ENCODE measurements at regions not wholly inside any gene's neighbourhood (a gene's known extent, or its start where the extent isn't known, plus 50 kb on each side); places are given as distances from the start of the nearest gene placed in this dataset.
"Not testable (repeated sequence)": the region's sequence is repeated elsewhere in the genome, so short reads cannot be mapped to it uniquely, and the experiment has no call there.

DNA sequence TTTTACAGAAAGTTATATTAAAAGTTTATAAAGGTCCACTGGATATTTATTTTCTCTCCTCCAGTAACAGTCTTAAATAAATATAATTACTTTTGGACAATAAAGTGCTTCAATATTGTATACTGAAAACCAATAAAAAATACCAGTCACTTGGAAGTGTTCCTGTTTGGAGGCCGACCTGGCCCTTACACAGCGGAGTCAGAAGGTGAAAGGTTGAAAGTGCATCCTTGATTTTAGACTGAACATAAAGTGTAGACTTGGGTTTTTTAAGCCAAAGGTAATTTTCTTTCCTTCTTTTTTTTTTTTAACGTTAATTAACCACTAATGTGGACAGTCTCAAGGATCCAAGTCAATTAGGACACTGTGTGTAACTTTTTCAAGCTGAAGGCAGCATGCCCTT is 152.3 kb upstream of the TBX18 start:
- no peak for DNase-seq

DNA sequence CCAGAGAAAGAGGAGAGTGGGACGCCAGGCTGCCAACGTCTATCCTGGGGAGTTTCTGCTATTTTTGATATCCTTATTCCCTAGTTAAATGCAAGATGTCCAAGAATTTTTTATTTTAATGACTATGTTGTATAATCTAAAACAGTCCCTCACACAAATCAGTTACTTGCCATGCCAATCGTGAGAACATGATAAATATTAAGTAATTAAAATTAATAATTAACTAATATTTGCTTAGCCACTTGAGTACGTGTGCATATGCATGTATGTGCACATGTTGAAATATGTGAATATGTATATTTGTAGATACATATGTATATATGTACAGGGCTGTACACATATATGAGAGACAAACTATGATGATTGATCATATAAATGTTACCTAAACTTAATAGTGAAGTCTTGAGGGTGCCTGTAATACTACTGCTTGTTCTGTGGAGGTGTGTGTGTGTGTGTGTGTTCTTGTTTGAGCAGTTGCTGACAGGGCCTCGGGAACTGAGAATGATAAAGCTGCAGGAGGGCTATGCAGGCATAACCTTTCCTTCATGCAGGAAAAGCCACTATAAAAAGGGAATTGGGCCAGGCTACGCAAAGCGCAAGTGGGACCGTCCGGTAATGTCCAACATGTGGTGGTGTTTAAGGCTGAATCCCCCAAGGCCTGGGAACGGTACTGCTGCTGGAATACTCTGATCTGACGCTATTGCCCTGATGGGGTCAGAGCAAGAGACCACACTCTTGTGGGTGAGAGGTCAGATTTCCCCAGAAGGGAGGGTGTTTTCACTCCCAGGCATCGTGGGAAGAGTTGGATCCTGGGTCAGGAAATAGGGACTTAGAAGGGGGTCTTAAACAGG is 148.3 kb upstream of the TBX18 start:
- no peak for DNase-seq

DNA sequence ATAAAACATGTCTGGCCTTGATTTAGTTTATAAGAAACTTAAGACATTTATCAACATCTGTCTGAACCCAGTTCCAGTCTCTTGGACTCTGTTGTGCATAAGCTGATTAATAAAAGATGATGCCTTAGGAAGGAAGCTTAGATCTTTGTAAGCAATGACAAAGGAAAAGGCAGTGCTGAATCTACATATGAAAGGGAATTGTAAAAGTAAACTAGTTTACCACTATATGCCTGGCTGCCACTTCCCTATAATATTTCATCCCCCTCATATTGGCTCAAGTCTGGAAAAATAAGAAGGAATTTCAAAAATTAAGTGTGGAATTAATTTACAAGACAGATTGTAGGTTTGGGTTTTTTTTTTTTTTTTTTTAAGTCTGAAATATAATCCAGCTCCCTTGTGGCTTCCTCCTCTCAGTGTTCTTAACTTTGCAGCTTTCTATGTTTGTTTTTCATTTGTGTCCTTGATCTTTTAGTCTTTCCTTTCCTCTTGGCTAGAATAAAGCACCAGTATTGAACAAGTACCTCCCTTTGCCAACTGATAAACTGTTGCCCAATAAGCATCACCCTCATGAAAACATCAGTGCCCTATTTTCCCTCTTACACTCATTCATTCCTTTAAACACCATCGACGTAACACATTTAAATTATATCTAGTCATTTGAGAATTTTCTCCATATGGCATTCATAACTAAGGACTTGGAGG is 146.7 kb upstream of the TBX18 start:
- DNase-seq = no peak

DNA sequence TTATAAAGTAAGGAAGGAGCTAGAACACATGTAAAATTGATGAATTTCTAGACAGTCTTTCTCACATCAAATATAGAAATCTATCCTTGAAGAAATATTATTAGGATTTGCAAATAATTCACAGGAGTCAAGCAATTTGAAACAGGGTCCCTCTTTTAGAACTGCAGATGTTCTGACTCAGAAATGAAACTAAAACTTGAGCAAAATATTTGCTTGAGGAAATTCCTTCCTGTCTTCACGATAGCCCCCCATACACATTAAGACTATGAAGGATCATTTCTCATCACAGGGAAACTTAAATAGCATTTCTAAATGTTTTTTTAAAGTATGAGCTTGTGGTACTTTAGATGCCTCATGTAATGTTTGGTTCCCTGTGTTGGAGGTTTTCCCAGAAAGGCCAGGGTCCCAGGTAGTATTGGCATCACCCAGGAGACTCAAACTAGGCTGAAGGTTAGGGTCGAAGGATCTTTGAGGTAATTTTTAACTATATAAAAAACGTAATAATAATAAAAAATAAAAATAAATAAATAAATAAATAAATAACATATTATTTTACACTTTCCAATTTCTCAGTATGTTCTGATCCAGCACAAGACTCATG is 144.0 kb upstream of the TBX18 start:
- DNase-seq = no peak

DNA sequence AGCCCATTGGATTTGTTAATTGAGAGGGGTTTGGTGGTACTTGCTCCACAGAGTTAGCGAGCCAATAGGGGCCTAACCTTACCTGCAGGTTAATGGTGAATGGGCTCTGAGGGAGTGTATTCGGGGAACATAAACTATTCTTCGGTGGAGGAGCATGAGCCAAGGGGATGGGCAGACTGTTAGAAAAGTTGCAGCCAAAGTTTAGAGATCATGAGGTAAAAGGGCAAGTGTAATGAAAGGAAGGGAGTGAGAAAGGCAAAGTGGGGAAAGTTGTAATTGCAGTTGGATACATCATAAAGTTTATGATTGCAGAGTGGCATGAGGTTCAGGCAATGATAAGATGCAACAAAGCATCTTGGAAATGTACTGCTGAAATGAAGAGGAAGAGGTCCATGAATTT is 142.1 kb upstream of the TBX18 start:
- DNase-seq = no peak

DNA sequence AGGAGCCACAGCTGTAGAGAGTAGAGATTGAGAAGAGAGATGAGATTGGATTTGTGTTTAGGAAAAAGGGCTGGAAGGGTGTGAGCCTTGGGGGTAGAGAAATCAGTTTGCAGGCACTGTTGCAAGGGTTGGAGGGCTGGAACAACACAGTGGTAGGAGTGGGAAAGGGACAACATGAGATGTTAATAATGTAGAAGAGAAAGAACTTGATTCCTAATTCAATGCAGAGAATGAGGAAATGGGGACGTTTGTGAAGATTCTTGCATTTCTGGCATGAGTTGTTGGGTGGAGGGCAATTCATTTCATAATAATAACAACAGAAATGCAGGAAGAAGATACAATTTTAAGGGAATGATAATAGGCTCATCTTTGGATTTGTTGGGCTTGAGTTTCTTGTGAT is 141.4 kb upstream of the TBX18 start:
- DNase-seq = no peak

DNA sequence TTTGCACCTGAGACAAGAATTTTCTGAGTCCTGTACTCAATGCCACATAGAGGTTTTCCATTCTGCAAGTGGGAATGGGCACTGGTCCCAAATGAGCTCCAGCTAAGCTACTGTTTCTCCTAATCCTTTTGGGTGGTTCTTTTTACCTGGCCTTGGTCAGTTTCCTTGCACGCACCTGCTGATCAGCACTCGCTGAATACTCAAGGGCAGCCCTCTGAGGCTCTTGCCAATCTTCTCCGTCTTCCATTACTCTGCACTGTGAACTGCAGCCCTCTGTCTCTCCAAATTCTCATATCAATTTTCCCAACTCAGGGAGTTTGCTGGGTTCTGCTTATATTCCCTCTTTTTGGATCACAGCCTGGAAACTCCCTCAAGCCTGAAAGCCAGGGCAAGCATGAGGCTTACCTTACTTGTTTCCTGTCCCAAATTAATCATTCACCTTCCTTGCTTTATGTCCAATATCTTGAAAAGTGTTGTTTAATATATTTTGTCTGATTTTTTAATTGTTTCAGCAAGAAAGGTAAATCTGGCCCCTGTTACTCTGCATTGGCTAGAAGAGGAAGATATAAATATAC is 138.0 kb upstream of the TBX18 start:
- no peak for DNase-seq

DNA sequence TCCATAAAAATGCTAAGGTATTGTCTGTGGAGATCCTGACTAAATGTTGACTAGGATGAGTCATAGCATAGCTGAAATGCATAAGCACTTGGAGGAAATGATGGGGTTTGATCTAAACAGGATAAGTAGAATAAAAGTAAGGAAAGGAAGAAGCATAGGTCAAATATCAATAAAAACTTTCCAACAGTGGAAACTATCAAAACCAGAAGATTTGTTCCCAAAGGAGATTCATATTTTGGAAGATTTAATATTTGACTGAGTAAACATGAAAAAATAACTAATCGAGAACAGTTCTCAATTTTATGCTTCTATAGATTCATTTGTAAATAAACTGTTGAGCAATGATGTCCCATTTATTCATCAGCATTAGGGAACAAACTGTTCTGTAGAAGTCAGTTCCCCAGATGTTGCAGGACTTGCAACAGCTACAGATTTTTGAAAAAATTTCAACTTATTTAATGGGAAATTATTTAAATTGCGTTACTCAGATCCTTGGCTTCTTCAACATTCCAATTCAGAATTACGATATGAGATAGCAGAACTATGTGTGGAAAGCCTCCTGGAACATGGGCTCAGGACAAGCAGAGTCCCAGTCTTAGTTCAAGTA is 133.7 kb upstream of the TBX18 start:
- no peak for DNase-seq

DNA sequence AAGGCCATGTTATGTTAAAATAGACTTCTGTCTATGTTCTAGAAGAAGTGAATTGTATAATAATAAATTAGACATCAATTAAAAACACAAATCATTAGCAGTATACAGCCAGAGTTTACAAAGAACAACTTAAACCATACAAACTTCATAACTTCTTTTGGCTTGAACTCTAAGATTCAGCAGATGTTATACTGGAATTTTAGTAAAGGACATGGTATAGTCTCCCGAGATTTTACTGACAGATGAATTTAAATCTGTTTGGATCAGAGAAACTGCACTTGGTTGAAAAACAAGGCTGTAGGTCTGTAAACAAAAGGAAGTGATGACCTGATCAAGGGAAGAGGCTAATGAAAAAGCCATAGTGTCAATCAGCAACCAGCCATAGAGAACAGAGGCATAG is 132.6 kb upstream of the TBX18 start:
- DNase-seq = no peak

DNA sequence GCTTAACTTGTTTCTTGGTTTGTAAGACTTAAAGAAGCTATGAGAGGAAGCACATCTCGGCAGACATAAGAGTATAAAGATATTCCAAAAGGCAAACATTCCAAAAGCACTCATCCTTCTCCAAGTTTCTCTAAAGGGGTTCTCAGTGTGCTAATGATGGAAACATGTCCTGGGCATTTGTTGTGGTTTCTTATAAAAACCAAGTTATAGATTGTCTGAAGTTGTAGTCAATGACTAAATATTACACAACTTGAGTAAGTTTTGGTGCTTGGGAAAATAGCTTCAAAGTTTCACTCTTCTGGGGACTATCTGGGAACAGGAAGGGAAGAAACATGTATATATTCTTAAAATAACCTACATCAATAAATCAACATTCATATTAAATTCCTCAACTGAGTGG is 128.3 kb upstream of the TBX18 start:
- no peak for DNase-seq

DNA sequence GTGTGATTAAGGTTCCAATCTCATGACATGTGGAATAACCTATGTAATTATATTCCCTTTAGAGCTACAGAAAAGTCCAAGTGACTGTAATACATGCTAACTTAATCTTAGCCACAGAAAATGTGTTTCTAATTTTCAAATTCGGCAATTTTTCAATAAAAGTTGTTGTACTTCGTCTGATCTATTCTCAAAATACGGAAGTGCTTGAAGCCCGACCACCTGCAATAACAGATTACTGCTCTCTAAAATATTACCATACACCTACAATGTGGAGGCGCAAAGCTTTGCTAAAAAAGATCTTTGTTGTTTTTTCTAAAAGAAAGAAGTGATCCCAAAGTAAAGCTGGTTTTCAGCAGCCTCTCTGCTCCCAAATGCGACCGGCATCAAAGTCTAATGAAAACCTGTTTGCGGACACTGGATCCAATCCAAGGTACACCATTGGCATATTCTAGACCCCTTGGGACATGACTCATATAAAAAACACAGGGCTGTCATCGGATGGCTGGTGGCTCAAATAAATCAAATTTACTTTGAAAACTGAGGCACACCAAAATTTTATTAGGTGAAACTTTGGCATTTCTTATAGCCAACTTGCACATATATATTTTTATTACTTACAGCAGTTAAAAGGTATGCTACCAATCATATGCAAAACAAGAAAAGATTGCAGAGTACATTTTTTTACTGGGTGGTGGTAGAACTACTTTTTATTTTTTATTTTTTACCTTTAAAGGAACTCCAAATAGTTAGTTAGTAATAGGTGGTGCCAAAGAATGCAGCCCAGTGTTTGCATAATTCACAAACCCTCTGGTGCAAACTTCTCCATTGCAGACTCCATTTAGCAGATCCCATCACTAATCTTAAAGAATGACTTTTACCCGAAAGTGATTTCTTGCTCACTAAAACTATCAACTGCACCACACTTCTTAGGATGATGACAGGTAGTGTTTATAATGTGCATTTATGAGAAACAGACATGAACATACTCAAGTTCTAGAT is 118.7 kb upstream of the TBX18 start:
- no peak for DNase-seq

DNA sequence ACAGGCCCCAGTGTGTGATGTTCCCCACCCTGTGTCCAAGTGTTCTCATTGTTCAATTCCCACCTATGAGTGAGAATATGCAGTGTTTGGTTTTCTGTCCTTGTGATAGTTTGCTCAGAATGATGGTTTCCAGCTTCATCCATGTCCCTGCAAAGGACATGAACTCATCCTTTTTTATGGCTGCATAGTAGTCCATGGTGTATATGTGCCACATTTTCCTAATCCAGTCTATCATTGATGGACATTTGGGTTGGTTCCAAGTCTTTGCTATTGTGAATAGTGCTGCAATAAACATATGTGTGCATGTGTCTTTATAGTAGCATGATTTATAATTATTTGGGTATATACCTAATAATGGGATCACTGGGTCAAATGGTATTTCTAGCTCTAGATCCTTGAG is 115.0 kb upstream of the TBX18 start:
- not testable (repeated sequence) for DNase-seq

DNA sequence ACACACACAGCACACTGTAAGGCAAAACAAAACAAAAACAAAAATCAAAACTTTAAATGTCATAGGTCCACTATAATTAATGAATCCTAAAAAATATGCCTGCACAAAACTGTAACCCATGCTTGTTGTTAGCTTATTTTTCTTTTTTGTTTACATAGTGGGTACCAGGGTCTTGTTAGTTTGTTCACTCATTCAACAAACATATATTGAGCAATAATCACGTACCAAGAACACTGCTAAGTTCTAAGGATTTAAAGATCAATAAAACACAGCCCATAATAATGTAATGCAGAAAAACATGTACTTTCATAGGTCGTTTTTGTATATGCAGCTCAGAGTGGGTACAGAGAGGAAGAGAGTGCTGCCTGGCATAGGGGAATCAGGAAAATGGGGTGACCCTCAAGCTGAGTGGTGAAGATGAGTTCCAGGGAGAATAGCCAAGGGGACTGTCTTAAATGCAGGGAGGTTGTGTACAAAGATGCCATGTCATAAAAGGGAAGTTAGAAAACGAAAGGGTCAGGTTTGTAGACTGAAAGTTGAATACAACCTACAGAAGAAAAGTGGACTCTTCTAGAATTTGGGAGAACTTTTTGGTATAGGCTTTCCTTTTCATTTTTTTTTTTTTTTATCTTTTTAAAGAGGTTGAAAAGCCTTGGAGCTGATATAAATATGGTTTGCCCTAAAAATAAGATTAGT is 113.3 kb upstream of the TBX18 start:
- no peak for DNase-seq

DNA sequence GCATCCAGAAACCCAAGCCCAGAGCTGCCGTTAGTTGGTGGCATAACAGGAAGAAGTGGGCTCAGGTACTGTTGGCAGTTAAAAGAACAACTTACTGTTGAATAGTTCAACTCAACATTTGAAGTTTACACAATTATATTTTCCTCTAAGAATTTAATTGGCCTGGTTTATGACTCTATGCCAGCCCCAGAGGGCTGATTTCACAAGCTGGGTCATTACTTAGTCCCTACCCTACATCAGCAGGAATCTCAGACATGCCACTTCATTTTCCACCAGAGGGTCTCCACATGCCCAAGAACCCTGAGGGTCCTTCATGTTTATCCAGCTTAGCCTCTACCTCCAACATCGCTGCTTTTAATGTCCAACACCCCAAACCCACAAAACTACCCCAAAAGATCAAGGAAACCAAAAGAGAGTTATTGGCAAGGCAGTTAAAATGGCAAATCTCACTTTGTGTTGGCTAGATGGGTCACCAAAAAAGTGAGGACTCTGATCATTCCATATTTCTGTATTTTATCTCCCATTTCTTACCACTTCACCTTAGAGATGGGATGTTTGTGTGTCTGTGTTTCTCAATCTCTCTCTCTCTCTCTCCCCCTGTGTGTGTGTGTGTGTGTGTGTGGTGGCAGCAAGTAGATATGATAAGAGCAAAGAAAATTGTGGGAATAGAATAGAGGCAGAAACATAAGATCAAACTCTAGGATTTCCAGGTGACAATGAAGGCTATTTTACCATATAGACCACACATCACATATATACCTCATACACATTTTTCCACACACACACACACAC is 112.5 kb upstream of the TBX18 start:
- DNase-seq = no peak

DNA sequence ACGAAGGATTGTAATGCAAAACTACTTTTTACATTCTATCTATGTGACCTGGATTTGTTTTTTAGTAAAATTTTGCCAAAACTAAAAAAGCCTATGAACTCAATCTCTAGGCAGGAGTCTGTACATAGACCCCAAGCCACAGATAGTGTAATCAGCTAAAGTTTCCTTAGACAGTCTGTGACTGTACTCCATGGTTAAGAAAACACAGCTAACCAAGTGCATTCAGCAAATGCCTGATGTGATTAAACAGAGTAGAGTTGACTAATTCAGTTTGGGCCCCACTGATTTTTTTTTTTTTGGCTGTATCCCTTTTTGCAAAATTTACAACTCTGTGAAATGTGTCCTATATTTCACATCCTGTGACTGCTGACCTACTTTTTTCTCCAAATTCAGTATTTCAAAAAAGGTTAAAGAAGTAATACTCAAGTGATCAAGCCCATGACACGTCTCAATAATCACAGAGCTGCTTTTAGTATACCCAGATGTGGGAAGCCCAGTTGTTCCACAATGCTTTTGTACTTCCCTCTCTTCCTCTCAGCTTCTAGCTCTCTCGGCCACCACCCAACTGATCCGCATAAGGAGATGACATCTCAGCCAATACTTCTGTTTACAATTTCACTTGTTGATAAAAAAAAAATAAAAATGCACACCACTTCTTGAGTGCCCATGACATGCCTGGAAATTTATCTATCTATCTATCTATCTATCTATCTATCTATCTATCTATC is 108.8 kb upstream of the TBX18 start:
- DNase-seq = no peak

DNA sequence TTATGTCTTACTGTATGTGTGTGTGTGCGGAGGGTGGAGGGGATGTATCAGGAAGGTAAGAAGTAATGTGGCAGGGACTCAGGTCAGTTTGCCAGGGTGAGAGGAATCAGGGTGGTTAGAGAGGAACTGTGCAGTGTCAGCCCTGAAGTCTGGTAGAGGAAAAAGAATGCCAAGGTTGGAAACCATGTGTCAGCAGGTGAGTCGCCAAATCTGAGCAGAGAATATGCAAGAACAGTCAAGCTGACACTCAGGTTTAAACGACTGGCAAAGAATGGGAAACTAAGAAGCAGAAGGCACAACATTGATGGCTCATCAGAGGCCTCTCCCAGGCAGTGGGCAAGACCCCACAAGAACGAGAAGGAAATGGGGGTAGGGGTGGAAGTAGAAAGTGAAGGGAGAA is 107.5 kb upstream of the TBX18 start:
- no peak for DNase-seq

DNA sequence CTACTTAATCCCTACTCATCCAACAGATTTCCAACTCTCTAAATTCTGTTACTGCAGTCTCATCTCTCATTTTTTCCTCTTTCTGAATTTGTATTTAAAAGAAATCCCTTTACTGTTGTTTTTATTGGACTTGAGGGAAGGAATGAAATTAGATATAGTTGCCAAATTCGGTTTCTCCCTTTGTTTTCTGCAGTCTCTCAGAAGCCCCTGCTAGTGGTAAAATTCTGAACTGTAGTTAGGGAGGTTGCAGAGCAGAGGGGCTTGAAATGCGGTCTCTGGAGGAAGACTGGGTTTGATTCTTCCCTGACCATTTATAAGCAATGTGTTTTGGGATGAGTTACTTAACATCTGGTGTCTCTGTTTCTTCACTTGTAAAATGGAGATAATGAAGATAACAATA is 106.3 kb upstream of the TBX18 start:
- DNase-seq = no peak

DNA sequence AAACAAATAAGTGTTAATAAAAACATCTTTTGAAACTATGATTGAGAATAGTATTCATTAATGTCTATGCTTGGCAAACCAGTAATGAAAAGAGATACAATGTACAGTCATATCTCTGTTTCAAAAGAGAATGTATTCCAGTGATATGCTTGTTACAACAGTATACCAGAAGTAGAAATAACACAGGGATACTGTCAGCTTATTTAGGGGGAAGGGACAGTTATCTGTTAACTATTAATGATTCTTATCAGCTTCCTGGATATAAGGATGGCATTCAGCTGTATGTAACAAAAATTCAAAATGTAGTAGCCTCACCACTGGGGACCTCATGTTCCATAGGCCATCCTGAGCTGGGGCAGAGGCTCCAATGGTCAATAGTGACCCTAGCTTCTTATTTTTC is 103.8 kb upstream of the TBX18 start:
- no peak for DNase-seq

DNA sequence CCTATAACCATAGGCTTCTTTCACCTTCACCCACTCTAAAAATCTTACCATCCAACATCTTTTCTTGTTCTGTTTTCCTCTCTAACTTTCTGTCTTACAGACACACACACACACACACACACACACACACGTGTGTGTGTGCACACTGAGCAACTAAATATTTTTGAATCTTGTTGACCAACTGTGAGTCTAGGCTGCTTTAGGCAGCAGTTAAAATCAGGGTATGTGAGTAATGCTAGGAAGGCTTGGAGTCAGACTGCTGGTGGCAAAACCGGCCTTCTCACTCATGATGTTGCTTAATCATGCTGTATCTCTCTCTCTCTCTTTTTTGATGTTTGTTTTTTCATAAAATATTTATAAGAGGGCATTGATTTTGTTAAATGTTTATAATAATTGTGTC is 103.1 kb upstream of the TBX18 start:
- DNase-seq = no peak

DNA sequence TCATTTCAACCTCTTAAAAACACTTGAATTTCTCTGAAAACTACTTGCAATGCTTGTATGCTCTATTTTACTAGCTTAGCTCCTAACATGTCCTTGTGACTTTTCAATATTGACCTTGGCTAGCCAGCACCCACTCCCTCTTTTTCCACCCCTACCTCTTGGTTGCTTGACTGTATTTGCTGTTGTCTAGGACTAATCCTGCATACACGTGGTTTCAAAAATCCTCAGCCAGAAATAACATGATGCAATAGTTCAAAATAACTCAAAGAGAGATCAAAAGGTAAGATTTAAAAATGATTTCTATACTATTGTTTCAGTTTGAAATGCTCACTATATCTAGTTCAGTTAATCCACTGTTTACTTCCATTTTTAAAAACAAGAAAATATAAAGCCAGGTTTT is 102.3 kb upstream of the TBX18 start:
- no peak for DNase-seq
